Osteoblast (primary cell): ENCODE measurements at regions not wholly inside any gene's neighbourhood (a gene's known extent, or its start where the extent isn't known, plus 50 kb on each side); places are given as distances from the start of the nearest gene placed in this dataset.
"Not testable (repeated sequence)": the region's sequence is repeated elsewhere in the genome, so short reads cannot be mapped to it uniquely, and the experiment has no call there.

Experiments
- DNase-seq: peaks from one replicate; pipeline ENCODE4 v3.0.0; 2011; ENCODE audit warnings: low spot score, mixed read lengths; ENCODE audit not compliant: insufficient read length; ENCODE audit errors: missing footprints
- H2AFZ ChIP-seq: 2 replicates; pipeline ENCODE4 v1.6.0; 2011; ENCODE audit warnings: mild to moderate bottlenecking, low read length
- H3K27ac ChIP-seq: 2 replicates; pipeline ENCODE4 v1.5.1; 2011; ENCODE audit warnings: mild to moderate bottlenecking, low read depth, low read length, moderate library complexity
- H3K27me3 ChIP-seq: 2 replicates; pipeline ENCODE4 v1.6.0; 2012; ENCODE audit warnings: mild to moderate bottlenecking, control low read depth, inconsistent platforms, low read length, moderate library complexity; ENCODE audit not compliant: insufficient read depth
- H3K36me3 ChIP-seq: 2 replicates; pipeline ENCODE4 v1.5.1; 2011; ENCODE audit warnings: mild to moderate bottlenecking, low read length, control low read depth, moderate library complexity; ENCODE audit not compliant: insufficient read depth
- H3K4me1 ChIP-seq: 2 replicates; pipeline ENCODE4 v1.5.1; 2011; ENCODE audit warnings: mild to moderate bottlenecking, low read length, control low read depth, moderate library complexity; ENCODE audit not compliant: insufficient read depth
- H3K4me2 ChIP-seq: 2 replicates; pipeline ENCODE4 v1.6.0; 2011; ENCODE audit warnings: mild to moderate bottlenecking, low read length; ENCODE audit not compliant: insufficient read depth
- H3K4me3 ChIP-seq: fragments of 200-600 bp; sonication (generic); 3 replicates; pipeline ENCODE4 v1.5.1; 2012; ENCODE audit warnings: mild to moderate bottlenecking, low read length, inconsistent platforms; ENCODE audit not compliant: insufficient read depth
- H3K79me2 ChIP-seq: 2 replicates; pipeline ENCODE4 v1.6.0; 2012; ENCODE audit warnings: mild to moderate bottlenecking, low read length, control low read depth, inconsistent platforms; ENCODE audit not compliant: insufficient read depth
- H3K9me3 ChIP-seq: 2 replicates; pipeline ENCODE4 v1.5.1; 2011; ENCODE audit warnings: low read depth, low read length, control low read depth
- H4K20me1 ChIP-seq: 2 replicates; pipeline ENCODE4 v1.6.0; 2012; ENCODE audit warnings: mild to moderate bottlenecking, low read length, control low read depth; ENCODE audit not compliant: insufficient read depth
- TF ChIP-seq, protein P1 (sequence below): IDR thresholded peaks from 2 replicates; pipeline ENCODE4 v1.5.1; 2011; ENCODE audit warnings: mild to moderate bottlenecking, low read depth, low read length, moderate library complexity; ENCODE audit errors: extremely low read depth

DNA sequence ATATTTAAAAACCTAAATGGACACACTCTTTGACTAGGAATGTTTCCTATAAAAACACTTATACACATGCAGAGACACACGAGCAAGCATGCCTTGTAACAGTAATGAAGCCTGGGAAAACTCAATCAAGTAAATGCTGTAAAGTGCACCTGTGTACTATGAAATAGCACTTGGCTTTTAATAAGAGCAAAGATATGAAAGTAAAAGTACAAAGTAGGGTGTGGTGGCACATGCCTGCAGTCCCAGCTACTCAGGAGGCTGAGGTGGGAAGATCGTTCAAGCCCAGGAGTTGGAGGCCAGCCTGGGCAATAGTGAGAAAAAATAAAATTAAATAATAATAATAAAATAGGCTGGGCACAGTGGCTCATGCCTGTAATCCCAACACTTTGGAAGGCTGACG is 166.9 kb upstream of the GRK3 start:
- peaks cover 67% of the 10 kb centered on the region for H4K20me1 ChIP-seq
- H3K79me2 ChIP-seq: peaks cover 67% of the 10 kb centered on the region
- H3K36me3 ChIP-seq: no peaks in the 10 kb centered on the region
- DNase-seq: no peak
- H3K27me3 ChIP-seq: no peaks in the 10 kb centered on the region
- no peak overlapping the region for H3K4me3 ChIP-seq
- H3K27ac ChIP-seq: no peak overlapping the region
- TF ChIP-seq, protein P1, sequence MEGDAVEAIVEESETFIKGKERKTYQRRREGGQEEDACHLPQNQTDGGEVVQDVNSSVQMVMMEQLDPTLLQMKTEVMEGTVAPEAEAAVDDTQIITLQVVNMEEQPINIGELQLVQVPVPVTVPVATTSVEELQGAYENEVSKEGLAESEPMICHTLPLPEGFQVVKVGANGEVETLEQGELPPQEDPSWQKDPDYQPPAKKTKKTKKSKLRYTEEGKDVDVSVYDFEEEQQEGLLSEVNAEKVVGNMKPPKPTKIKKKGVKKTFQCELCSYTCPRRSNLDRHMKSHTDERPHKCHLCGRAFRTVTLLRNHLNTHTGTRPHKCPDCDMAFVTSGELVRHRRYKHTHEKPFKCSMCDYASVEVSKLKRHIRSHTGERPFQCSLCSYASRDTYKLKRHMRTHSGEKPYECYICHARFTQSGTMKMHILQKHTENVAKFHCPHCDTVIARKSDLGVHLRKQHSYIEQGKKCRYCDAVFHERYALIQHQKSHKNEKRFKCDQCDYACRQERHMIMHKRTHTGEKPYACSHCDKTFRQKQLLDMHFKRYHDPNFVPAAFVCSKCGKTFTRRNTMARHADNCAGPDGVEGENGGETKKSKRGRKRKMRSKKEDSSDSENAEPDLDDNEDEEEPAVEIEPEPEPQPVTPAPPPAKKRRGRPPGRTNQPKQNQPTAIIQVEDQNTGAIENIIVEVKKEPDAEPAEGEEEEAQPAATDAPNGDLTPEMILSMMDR: no peak
- peaks cover 23% of the 10 kb centered on the region for H3K4me1 ChIP-seq
- H3K4me2 ChIP-seq: no peak overlapping the region
- H3K9me3 ChIP-seq: no peaks in the 10 kb centered on the region
- no peak overlapping the region for H2AFZ ChIP-seq

DNA sequence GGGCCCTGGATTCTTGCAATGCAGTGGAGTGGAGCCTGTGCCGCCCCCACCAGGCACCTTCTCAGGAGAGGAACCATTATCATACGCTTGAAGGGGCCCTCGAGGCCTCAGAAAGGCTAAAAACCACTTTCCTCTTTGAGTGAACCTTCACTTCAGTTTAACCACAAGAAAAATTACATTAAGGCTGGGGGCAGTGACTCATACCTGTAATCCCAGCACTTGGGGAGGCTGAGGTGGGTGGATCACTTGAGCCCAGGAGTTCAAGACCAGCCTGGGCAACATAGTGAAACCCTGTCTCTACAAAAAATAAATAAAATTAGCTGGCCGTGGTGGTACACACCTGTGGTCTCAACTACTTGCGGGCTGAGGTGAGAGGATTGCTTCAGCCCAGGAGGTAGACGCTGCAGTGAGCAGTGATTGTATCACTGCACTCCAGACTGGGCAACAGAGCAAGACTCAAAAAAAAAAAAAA is 165.8 kb upstream of the GRK3 start:
- not testable (repeated sequence) for H2AFZ ChIP-seq, H3K9me3 ChIP-seq, DNase-seq, H3K27me3 ChIP-seq, H3K27ac ChIP-seq, H3K36me3 ChIP-seq, H3K4me2 ChIP-seq, H3K4me3 ChIP-seq
- Histone ChIP-seq H4K20me1 (peaks cover 67% of the 10 kb centered on the region), H3K4me1 (peaks cover 34% of the 10 kb centered on the region), H3K79me2 (peaks cover 69% of the 10 kb centered on the region)

DNA sequence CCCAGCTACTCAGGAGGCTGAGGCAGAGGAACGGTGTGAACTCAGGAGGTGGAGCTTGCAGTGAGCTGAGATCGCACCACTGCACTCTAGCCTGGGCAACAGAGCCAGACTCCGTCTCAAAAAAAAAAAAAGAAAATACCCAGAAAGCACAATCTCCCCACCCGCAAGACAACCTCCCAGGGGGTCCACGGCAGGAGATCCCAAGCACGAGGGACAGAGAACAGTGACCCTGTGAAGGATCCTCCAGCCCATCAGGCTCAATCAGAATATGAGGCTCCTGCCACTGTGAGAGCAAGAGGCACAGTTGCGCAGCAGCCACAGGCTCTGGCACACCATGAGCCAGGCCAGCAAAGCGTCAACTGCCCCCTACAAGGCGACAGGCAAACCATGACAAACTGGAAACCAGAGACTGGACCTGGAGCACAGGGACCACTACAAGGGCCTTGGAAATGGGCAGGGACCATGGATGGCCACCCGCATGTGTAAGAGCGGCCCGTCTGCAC is 164.8 kb upstream of the GRK3 start:
- H4K20me1 ChIP-seq: peaks cover 71% of the 10 kb centered on the region
- TF ChIP-seq, protein P1: no peak

DNA sequence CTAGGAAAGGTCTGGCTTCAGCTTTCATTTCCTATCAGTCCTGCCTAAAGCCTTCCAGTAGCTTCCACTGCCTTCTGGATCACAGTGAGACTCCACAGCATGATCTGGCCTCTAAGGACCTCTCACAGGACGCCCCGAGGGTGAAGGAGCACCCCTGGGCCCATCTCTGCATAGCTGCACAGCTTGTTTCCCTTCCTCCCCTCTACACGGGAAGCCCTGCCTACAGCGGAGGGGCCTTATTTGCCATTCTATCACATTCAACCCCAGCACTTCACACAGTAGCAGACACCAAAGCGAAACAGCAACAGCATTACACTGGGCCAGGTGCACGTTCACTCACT is 162.3 kb upstream of the GRK3 start:
- Histone ChIP-seq H3K36me3 (no peaks in the 10 kb centered on the region), H3K27ac (no peak overlapping the region), H3K4me3 (no peak overlapping the region), H3K9me3 (no peaks in the 10 kb centered on the region), H3K4me1 (peaks cover 41% of the 10 kb centered on the region), H2AFZ (no peak overlapping the region), H4K20me1 (peaks cover 55% of the 10 kb centered on the region), H3K4me2 (peak overlapping the region; percentile 92), H3K27me3 (no peaks in the 10 kb centered on the region), H3K79me2 (peaks cover 53% of the 10 kb centered on the region)
- no peak for DNase-seq
- TF ChIP-seq, protein P1: no peak

More for the DNA sequence above, 164.8 kb upstream of the GRK3 start:
- DNase-seq: no peak
- H3K4me3 ChIP-seq: no peak overlapping the region
- H3K9me3 ChIP-seq: no peaks in the 10 kb centered on the region
- H3K79me2 ChIP-seq: peaks cover 75% of the 10 kb centered on the region
- peaks cover 41% of the 10 kb centered on the region for H3K4me1 ChIP-seq
- H2AFZ ChIP-seq: no peak overlapping the region
- H3K4me2 ChIP-seq: no peak overlapping the region
- H3K27me3 ChIP-seq: no peaks in the 10 kb centered on the region
- H3K36me3 ChIP-seq: no peaks in the 10 kb centered on the region
- no peak overlapping the region for H3K27ac ChIP-seq
